NCI-H2029 treated with DMSO at 0.1 percent for 48 hours (cell line): ENCODE measurements at regions not wholly inside any gene's neighbourhood (a gene's known extent, or its start where the extent isn't known, plus 50 kb on each side); places are given as distances from the start of the nearest gene placed in this dataset.
A peak's percentile ranks its signal among the peaks of the same experiment; 100 is the strongest.

Source experiments
- DNase-seq: peaks from one replicate; lab custom pipeline; 2025; lab: John Stamatoyannopoulos, UW

DNA sequence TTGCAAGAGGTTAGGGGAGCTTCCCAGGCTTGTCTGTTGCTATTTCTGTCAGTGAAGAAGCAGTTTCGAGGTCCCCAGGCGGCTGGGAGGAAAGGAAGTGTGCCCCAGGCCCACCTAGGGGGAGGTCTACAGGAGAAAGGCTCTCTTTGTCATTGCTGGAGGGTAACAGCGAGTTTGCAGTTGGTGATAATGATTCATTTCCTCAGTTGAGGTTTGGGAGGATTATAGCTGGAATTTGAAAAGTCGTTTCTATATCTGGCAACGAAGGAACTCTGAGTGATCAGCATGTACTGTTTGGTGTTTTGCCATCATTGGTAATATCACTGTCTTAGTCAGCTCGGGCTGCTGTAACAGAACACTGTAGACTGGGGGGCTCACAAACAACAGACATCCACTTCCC is 65.5 kb upstream of the UBE3A start:
- no peak for DNase-seq

DNA sequence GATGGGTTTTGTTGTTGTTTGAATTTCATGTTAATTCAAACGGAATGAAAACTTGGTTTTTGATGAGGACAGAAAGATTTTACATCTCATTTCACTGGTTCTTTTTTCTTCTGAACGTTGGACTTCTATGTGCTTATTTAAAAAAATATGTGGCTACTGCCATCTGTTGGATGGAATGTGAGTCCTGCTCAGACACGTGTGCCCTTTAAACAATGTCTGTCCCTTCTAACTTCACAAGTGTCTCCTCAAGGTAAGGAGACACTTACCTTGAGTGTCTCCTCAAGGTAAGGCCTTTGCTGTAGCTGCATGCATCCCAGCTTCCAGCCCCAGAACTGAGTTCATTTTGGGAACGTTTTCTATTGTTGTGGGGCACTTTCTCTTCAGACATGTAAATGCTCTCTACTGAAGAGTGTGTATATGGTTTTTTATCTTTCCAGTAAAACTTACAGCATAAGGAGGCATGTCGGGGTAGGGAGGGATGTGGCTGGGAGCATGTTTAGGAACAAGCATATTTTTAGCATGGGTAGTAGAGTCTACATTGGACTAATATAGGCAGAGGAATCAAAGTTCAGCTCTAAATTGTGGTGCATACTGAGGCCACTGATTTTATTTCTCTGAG is 63.1 kb upstream of the UBE3A start:
- peak; percentile 4 for DNase-seq

DNA sequence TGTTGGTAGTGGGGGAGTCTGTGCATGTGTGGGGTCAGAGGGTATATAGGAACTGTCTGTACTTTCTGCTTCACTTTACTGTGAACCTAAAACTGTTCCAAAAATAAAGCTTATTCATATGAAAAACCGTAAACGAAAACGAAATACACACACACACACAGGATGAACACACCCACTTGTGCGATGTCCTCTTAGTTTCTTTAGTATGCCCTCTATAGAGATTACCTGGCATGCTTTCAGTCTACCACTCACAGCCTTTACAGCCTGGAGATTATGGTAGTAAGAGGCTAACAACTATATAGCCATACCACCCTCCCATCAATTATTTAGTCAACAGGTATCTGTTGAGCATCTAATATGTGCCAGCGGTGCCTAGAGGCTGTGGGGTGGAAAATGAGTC is 60.0 kb upstream of the UBE3A start:
- DNase-seq, result no peak

DNA sequence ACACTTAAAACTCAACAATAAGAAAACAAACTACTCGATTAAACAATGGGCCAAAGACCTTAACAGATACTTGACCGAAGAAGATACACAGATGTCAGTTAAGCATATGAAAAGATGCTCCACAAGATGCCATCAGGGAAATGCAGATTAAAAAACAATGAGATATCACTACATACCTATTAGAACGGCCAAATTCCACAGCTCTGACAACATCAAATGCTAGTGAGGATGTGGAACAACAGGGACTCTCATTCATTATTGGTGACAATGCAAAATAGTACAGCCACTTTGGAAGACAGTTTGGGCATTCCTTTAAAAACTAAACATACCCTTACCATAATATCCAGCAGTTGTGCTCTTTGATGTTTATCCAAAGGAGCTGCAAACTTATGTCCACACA is 59.1 kb upstream of the UBE3A start:
- DNase-seq, result no peak

DNA sequence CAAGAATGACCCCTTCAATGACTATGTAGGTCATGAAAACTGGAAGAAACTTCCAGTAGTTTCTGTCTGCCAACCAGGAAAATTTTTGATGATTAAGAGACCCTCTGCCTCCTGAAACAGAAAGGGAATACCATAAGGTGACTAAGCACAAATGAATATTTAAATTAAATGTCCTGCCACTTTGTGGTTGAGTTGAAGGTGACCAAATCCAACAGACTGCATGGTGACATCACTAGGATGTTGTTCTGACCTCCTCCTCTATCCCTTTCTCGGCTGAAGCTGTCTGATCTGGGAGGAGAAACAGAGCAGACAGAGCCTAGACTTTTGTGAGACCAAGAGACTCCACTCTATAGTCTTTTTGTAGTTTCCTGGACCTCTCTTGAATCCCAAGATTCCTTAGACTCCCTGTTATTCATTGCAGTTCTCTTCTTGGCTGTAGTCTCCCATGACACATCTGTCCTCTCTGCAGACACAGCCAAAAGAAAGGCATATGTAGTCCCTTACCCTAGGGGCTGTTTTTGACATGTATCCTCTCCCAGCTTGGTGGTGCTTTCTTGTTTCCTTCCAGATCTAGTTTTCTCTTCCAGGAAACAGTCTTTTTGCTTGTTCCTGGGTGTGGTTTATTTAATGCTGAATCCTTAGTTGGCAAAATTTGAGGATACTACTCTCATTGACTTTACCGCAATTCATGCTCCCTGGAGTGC is 55.2 kb upstream of the UBE3A start:
- DNase-seq, result no peak

DNA sequence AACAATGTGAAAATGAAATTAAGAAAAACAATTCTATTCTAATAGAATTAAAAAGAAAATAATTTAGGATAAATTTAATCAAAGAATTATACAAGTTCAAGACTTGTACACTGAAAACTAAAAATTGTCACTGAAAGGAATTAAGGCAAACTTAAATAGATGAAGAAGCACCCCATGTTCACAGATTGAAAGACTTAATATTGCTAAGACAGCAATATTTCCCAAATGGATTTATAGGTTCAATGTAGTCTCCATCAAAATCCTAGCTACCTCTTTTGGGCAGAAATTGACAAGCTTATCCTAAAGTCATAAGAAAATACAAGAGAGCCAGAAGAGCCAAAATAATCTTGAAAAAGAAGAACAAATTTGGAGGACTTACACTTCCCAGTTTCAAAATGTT is 53.5 kb upstream of the UBE3A start:
- no peak for DNase-seq
